ENCODE measurements at regions not wholly inside any gene's neighbourhood (a gene's known extent, or its start where the extent isn't known, plus 50 kb on each side); places are given as distances from the start of the nearest gene placed in this dataset.

DNA sequence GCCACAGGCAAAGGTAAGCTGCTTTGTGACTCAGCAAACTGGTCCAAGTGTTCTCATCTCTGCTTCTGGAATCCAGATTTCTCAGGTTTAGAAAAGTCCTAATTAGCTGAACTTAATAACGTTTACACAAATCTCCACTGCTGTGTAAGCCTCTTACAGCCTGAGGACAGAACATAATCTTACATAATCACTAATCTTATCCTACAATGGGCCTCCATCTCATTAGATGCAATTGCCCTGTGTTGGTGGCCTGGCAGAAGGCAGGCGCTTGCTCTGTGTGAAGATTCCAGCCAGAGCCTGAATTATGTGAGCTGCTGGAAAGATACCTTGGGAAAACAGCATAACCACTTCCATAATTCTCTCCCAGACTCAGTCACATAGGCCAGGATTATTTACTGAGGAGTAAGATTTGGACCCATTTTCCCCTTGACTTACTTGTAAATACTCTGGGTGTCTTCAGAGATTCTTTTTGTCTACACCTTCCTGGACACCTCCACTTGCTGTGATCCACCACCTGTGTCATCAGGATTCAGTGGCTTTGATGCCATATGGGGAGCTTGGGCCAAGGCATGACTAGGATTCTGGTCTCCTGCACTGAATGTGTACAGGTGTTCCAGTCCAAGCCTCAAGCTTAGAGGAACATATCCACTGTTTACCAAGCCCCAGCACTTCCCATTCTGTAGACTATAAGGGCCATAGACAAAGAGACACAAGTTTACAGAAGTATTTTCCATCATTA, 104.4 kb downstream of the C6orf118 start:
- H4K20me1 ChIP-seq (ENCODE audit: insufficient read depth), result no peaks in the 10 kb centered on the region
- no peak for TF ChIP-seq EZH2 (IDR thresholded peaks at IDR 0.05; ENCODE audit: borderline replicate concordance, insufficient read depth, low read length, poor library complexity, severe bottlenecking)
- TF ChIP-seq POLR2AphosphoS5 (IDR thresholded peaks at IDR 0.05), result no peak
- TF ChIP-seq SMC3 (conservative IDR thresholded peaks at IDR 0.05; ENCODE audit: poor library complexity), result no peak
- TF ChIP-seq, protein P1, sequence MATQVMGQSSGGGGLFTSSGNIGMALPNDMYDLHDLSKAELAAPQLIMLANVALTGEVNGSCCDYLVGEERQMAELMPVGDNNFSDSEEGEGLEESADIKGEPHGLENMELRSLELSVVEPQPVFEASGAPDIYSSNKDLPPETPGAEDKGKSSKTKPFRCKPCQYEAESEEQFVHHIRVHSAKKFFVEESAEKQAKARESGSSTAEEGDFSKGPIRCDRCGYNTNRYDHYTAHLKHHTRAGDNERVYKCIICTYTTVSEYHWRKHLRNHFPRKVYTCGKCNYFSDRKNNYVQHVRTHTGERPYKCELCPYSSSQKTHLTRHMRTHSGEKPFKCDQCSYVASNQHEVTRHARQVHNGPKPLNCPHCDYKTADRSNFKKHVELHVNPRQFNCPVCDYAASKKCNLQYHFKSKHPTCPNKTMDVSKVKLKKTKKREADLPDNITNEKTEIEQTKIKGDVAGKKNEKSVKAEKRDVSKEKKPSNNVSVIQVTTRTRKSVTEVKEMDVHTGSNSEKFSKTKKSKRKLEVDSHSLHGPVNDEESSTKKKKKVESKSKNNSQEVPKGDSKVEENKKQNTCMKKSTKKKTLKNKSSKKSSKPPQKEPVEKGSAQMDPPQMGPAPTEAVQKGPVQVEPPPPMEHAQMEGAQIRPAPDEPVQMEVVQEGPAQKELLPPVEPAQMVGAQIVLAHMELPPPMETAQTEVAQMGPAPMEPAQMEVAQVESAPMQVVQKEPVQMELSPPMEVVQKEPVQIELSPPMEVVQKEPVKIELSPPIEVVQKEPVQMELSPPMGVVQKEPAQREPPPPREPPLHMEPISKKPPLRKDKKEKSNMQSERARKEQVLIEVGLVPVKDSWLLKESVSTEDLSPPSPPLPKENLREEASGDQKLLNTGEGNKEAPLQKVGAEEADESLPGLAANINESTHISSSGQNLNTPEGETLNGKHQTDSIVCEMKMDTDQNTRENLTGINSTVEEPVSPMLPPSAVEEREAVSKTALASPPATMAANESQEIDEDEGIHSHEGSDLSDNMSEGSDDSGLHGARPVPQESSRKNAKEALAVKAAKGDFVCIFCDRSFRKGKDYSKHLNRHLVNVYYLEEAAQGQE (IDR thresholded peaks at IDR 0.05; ENCODE audit: borderline replicate concordance), result no peak
- TF ChIP-seq, protein P2, sequence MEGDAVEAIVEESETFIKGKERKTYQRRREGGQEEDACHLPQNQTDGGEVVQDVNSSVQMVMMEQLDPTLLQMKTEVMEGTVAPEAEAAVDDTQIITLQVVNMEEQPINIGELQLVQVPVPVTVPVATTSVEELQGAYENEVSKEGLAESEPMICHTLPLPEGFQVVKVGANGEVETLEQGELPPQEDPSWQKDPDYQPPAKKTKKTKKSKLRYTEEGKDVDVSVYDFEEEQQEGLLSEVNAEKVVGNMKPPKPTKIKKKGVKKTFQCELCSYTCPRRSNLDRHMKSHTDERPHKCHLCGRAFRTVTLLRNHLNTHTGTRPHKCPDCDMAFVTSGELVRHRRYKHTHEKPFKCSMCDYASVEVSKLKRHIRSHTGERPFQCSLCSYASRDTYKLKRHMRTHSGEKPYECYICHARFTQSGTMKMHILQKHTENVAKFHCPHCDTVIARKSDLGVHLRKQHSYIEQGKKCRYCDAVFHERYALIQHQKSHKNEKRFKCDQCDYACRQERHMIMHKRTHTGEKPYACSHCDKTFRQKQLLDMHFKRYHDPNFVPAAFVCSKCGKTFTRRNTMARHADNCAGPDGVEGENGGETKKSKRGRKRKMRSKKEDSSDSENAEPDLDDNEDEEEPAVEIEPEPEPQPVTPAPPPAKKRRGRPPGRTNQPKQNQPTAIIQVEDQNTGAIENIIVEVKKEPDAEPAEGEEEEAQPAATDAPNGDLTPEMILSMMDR (IDR thresholded peaks at IDR 0.05; ENCODE audit: poor library complexity, severe bottlenecking), result no peak
- TF ChIP-seq EP300 (conservative IDR thresholded peaks at IDR 0.05; ENCODE audit: poor library complexity, severe bottlenecking), result no peak
- no peak for TF ChIP-seq RAD21 (conservative IDR thresholded peaks at IDR 0.05)
- no peak for TF ChIP-seq MXI1 (conservative IDR thresholded peaks at IDR 0.05; ENCODE audit: poor library complexity, severe bottlenecking)
- TF ChIP-seq TAF1 (IDR thresholded peaks at IDR 0.05; ENCODE audit: low read depth), result no peak
- no peaks in the 10 kb centered on the region for H3K36me3 ChIP-seq (ENCODE audit: insufficient read depth, low read length)
- no peak overlapping the region for H3K9ac ChIP-seq (ENCODE audit: low read length)
- no peak overlapping the region for H3K4me2 ChIP-seq (ENCODE audit: low read length)
- no peaks in the 10 kb centered on the region for H3K79me2 ChIP-seq (replicated peaks; ENCODE audit: insufficient read depth, low read length)
- H3K4me3 ChIP-seq (ENCODE audit: low read length), result no peak overlapping the region
- peak overlapping the region; percentile 5 for H3K27ac ChIP-seq (ENCODE audit: low read length)
- no peaks in the 10 kb centered on the region for H3K27me3 ChIP-seq (ENCODE audit: insufficient read depth, low read depth, low read length)
- no peaks in the 10 kb centered on the region for H3F3A ChIP-seq (ENCODE audit: insufficient read depth, low read length, poor library complexity, severe bottlenecking)
- no peaks in the 10 kb centered on the region for H3K9me2 ChIP-seq (ENCODE audit: insufficient read depth, low read length)
- H3K9me3 ChIP-seq (ENCODE audit: low read length), result no peaks in the 10 kb centered on the region
- H2AFZ ChIP-seq (ENCODE audit: low read depth, low read length), result no peak overlapping the region

DNA sequence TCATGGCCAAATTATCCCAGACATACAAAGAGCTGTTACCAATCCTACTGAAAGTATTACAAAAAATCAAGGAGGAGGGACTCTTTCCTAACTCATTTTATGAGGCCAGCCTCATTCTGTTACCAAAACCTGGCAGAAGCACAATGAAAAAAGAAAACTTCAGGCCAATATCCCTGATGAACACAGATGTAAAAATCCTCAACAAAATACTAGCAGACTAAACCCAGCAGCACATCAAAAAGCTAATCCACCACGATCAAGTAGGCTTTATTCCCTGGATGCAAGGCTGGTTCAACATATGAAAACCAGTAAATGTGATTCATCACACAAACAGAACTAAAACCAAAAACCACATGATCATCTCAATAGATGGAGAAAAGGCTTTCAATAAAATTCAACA, 109.2 kb downstream of the C6orf118 start:
- Histone ChIP-seq H3K27me3 (ENCODE audit: insufficient read depth, low read depth, low read length) (no peaks in the 10 kb centered on the region), H3K36me3 (ENCODE audit: insufficient read depth, low read length) (no peaks in the 10 kb centered on the region), H3K79me2 (replicated peaks; ENCODE audit: insufficient read depth, low read length) (no peaks in the 10 kb centered on the region), H3K9me2 (ENCODE audit: insufficient read depth, low read length) (no peaks in the 10 kb centered on the region), H3F3A (ENCODE audit: insufficient read depth, low read length, poor library complexity, severe bottlenecking) (no peaks in the 10 kb centered on the region), H2AFZ (ENCODE audit: low read depth, low read length) (no peak overlapping the region), H3K4me2 (ENCODE audit: low read length) (no peak overlapping the region), H4K20me1 (ENCODE audit: insufficient read depth) (no peaks in the 10 kb centered on the region), H3K9me3 (ENCODE audit: low read length) (no peaks in the 10 kb centered on the region), H3K4me3 (ENCODE audit: low read length) (no peak overlapping the region), H3K9ac (ENCODE audit: low read length) (no peak overlapping the region), H3K27ac (ENCODE audit: low read length) (no peak overlapping the region)
- TF ChIP-seq TAF1 (IDR thresholded peaks at IDR 0.05; ENCODE audit: low read depth) (no peak), SMC3 (conservative IDR thresholded peaks at IDR 0.05; ENCODE audit: poor library complexity) (no peak), MXI1 (conservative IDR thresholded peaks at IDR 0.05; ENCODE audit: poor library complexity, severe bottlenecking) (no peak), EZH2 (IDR thresholded peaks at IDR 0.05; ENCODE audit: borderline replicate concordance, insufficient read depth, low read length, poor library complexity, severe bottlenecking) (no peak), POLR2AphosphoS5 (IDR thresholded peaks at IDR 0.05) (no peak), EP300 (conservative IDR thresholded peaks at IDR 0.05; ENCODE audit: poor library complexity, severe bottlenecking) (no peak), RAD21 (conservative IDR thresholded peaks at IDR 0.05) (no peak)
- TF ChIP-seq, protein P2 (IDR thresholded peaks at IDR 0.05; ENCODE audit: poor library complexity, severe bottlenecking), result no peak
- TF ChIP-seq, protein P1 (IDR thresholded peaks at IDR 0.05; ENCODE audit: borderline replicate concordance), result no peak

Data from neural cell (in vitro differentiated cells).